Fibroblast of villous mesenchyme (primary cell): ENCODE measurements at regions not wholly inside any gene's neighbourhood (a gene's known extent, or its start where the extent isn't known, plus 50 kb on each side); places are given as distances from the start of the nearest gene placed in this dataset.
"Not testable (repeated sequence)": the region's sequence is repeated elsewhere in the genome, so short reads cannot be mapped to it uniquely, and the experiment has no call there.

Source experiments
- DNase-seq: peaks from one replicate; pipeline ENCODE4 v3.0.0-alpha.2; 2010; ENCODE audit warnings: low read depth
- H3K4me3 ChIP-seq: 2 replicates; pipeline ENCODE4 v1.5.1; 2011; ENCODE audit warnings: low read depth, mild to moderate bottlenecking, low read length
- TF ChIP-seq, protein P1 (sequence below): IDR thresholded peaks from 2 replicates; pipeline ENCODE4 v1.5.1; 2012; ENCODE audit warnings: low read depth, mild to moderate bottlenecking, low read length; ENCODE audit not compliant: insufficient read depth

DNA sequence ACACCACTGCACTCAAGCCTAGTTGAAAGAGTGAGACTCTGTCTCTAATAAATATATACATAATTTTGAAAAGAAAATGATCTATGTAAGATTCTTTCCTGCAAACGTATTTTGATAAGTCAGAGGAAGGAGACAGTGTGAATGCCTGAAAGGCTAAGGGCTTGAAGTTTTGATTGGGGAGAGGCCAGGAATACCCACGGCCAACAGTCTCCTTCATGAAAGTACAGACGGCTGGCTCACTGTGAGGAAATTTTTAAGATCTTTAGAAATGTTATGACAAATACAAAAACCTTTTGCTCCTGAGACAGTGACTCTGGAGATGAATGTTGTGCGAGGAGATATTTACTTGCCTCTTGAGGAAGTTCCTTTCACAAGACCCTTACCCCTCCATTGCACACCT is 111.4 kb upstream of the KLHL13 start:
- H3K4me3 ChIP-seq: no peak overlapping the region
- DNase-seq: no peak
- TF ChIP-seq, protein P1, sequence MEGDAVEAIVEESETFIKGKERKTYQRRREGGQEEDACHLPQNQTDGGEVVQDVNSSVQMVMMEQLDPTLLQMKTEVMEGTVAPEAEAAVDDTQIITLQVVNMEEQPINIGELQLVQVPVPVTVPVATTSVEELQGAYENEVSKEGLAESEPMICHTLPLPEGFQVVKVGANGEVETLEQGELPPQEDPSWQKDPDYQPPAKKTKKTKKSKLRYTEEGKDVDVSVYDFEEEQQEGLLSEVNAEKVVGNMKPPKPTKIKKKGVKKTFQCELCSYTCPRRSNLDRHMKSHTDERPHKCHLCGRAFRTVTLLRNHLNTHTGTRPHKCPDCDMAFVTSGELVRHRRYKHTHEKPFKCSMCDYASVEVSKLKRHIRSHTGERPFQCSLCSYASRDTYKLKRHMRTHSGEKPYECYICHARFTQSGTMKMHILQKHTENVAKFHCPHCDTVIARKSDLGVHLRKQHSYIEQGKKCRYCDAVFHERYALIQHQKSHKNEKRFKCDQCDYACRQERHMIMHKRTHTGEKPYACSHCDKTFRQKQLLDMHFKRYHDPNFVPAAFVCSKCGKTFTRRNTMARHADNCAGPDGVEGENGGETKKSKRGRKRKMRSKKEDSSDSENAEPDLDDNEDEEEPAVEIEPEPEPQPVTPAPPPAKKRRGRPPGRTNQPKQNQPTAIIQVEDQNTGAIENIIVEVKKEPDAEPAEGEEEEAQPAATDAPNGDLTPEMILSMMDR: no peak

DNA sequence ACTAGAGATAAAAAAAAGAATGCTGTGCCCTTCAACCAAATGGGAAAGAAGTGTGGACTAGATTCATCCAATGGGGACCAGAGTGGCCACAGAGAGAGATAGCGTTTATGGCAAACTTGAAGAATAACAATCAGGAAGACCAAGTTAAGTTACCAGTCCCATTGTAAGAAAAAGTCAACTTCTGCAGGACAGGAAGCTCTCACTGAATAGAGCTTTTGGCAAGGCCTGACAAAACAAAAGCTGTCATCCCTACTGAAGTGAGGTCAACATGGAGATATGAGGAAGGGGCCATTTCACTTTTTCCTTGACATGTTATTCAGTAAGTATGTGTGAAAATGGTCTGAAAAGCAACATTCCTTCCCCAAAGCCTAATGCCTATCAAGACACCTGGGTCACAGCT is 111.8 kb upstream of the KLHL13 start:
- no peak for DNase-seq
- H3K4me3 ChIP-seq: no peak overlapping the region
- TF ChIP-seq, protein P1: no peak

DNA sequence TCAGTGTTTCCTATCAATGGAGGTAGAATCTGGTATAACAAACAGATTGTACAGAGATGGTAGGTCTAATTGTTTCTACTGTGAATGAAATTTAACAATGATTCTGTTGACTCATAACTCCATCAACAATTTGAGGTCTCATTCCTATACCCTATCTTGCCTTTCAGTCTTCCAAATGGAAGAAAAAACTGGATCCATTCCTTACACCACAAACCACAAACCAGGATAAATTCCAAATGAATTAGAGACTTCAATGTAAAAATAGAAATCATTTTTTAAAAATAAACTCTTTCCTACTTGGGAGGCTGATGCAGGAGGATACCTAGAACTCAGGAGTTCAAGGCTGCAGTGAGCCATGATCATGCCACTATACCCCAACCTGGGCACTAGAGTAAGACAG is 114.4 kb upstream of the WDR44 start:
- H3K4me3 ChIP-seq: no peak overlapping the region
- TF ChIP-seq, protein P1: no peak
- DNase-seq: no peak

DNA sequence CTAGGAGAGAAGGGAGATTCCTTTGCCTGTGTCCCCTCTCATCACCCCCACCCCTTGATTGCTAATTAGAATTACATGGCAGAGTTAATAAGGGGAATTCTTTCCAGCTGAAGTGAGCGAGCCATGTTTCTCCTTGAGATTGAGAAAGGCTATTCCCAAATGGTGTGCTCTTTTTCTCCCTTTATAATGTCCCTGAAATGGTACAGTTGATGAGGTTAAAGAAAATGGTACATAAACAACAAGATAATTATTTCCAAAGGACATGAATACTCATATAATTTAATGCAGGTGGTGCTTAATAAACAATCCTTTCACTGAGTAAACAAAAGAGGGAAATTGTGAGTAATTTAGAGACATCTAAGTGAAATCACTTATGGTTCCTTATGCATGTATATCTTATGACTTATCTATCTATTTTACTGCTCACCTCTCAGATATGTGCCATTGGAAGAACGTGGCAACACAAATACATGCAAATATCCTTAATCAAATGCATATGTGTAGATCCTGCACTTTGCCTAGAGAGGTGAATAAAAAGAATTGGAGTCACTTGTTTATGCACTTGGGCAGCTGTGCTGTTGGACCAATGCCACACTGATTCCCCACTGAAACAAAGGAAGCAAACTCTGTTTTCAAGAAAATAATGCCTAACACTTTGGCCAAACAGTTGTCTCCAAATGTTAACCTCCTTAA is 106.6 kb upstream of the WDR44 start:
- DNase-seq: peak; percentile 28
- TF ChIP-seq, protein P1: no peak
- no peak overlapping the region for H3K4me3 ChIP-seq

DNA sequence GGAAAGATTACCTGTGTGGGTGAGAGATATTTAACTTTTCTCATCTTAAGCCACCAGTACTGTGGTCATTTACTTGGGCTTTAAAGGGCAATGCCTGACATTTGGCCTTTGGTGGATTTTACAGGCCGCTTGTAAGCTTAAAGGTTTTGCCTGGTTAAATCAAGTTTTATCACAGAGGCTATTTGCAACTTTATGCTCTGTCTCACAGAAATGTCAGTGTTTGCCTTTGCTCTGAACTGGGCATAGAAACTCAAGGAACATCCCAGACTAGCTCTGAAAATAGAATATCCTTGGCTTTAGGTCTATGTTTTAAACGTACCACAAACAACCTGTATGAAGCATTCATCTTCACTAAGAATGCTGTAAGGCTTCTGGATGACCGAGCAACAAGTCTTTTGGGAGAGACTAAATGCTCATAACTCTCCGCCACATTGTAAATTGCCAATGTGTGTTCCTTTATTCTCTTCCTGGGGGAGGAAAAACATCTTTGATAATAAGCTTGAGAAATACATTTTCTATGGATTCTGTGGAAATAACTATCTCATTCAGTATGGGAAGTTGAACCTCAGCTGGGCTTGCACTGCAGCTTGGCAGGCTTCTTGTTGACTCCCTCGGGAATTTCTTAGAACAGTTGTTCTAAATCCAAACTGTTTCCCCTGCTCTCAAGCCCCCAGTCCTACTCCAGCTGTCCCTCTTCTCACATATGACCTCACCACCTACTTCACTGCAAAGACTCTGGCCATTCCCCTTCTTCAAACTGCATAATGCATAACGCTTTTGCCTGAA is 105.8 kb upstream of the WDR44 start:
- TF ChIP-seq, protein P1: no peak
- DNase-seq: peak; percentile 6
- H3K4me3 ChIP-seq: no peak overlapping the region

DNA sequence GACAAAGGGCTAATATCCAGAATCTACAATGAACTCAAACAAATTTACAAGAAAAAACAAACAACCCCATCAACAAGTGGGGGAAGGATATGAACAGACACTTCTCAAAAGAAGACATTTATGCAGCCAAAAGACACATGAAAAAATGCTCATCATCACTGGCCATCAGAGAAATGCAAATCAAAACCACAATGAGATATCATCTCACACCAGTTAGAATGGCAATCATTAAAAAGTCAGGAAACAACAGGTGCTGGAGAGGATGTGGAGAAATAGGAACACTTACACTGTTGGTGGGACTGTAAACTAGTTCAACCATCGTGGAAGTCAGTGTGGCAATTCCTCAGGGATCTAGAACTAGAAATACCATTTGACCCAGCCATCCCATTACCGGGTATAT is 98.9 kb upstream of the WDR44 start:
- not testable (repeated sequence) for DNase-seq, H3K4me3 ChIP-seq

DNA sequence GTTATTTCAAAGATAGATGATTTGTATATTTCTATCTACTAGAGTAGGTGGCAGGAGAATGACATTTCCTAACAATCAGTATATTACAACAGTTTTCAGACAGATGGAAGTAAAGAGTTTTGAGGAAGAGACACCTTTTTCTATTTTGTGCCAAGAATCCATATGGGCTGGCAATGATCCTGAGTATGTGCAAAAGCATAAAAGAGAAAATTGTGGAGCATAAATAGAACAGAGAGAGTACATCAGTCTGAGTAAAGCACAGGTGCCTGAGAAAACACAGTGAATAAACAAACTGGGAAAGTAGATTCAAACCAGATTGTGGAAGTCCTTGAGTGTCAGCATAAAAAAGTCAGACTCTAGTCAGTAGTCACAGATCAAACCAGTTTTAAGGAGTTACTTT is 96.8 kb upstream of the WDR44 start:
- DNase-seq: no peak
- TF ChIP-seq, protein P1: no peak
- H3K4me3 ChIP-seq: no peak overlapping the region
